NCI-H82 (cell line): ENCODE measurements at regions not wholly inside any gene's neighbourhood (a gene's known extent, or its start where the extent isn't known, plus 50 kb on each side); places are given as distances from the start of the nearest gene placed in this dataset.
"Not testable (repeated sequence)": the region's sequence is repeated elsewhere in the genome, so short reads cannot be mapped to it uniquely, and the experiment has no call there.

Source experiments
- DNase-seq: peaks from one replicate; lab custom pipeline; 2025; lab: John Stamatoyannopoulos, UW

DNA sequence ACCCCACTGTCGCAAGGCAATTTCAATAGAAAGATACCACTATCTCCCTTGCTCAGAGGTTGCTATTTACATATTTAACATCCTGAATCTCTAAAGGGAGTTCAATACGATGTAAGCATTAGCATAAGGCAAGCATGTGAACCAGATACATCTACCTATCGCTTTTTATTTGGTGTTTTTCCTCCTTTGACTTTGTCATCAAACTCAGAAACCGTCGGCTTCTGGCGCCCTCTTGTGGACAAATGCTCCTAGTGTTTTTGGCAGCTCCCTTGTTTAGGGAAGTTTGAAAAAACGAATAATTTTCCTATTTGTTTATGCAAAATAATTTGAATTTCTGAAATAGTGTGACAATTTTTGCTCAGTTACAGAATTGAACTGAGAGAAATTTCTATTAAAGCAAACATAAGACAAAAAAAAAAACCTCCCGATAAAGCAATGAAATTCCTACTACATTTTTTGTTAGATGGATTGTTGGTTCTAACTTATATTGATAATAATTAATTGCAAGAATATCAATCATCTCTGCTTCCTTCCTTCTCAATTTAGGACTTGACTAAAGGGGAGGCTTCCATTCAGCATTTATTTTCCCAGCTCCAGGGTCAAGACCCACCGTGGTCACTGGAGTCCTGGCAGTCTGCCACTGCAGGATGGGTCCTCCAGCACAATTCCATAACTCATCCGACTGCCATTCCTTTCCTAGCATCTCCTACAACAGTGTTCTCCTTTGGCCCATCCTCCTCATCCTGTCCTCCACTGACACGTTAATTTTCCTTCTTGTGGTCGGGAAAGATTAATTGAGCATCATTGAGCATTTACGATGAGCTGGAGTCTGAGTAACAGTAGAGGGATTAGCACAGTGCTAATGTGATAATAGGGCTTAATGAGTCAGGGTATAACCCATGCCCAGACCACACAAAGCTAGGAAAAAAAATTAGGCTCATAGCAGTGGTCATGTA lies 131.8 kb upstream of the CHD1 start:
- peak; percentile 93 for DNase-seq

DNA sequence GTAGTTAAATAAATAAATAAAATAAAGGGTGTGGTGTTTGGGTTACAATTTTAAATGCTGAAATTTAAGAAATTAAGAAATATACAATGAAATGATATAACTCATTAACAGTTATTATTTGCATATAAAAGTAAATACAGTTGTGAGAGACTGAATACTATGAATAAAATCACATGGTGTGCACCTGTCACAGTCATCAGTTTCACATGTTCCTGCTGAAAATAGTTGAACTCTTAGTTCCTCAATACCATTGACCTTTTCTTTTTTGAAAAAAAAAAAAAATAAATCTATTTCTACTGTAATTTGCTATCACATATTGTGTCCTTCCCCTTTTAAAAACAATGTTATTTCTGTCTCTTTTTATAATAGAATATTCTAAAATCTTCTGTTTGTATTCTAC lies 130.9 kb upstream of the CHD1 start:
- DNase-seq: no peak

DNA sequence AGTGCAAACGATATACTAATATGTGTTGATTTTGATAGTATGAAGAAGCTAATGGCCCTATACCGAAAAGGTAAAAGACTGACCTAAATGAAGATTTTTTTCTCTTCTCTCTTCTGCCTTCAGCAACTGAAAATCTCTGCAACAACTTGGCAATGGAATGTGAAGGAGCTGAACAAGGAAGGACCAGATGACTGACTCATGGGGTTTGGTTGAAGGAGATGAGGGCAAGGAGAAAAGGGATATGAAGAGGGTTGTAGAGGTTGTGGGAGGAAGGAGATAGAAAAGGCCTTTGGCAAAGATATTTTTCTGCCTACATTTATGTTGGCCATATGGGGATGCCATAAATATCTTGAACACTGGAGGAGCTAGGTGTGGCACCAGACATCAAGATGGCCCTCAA lies 129.7 kb upstream of the CHD1 start:
- no peak for DNase-seq

DNA sequence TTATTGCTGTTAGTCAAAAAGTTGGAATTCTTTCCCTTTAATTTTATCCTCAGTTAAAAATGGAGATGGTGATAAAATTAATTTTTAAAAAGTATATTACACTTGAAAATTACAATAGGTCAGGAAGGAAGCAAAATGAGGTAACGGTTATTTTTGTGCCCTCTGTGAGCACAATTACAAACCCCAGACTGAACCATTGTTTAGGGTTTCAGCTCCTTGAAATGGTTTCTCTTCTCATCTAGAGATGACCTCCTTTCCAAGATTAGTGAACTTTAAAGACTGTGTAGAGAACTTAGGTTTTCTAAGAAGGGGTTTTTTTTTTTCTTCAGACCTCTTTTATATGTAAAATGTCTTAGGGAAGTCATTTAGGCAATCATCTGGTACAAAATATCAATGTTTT lies 126.2 kb upstream of the CHD1 start:
- DNase-seq: no peak

DNA sequence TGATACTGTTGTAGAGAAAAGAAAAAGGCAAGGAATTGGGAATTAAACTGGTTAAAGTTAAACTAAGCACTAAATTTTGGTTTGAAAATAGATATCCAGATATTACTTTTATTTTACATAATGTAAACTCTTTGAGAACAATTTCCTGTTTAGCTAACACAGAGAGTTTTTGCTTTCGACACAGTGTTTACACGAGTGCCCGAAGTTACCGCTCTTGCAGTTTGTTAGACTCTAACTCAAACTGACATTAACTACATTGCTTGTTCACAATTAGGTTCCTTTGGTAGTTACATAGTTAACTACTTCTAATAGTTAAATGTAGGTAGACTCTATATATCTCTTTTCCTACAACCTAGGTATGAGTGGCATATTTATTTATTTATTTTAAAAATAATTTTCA lies 117.1 kb upstream of the CHD1 start:
- DNase-seq: no peak

DNA sequence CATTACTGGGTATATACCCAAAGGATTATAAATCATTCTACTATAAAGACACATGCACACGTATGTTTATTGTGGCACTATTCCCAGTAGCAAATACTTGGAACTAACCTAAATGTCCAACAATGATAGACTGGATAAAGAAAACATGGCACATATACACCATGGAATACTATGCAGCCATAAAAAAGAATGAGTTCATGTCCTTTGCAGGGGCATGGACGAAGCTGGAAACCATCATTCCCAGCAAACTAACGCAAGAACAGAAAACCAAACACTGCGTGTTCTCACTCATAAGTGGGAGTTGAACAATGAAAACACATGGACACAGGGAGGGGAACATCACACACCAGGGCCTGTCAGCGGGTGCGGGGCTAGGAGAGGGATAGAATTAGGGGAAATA lies 114.5 kb upstream of the CHD1 start:
- DNase-seq: not testable (repeated sequence)

DNA sequence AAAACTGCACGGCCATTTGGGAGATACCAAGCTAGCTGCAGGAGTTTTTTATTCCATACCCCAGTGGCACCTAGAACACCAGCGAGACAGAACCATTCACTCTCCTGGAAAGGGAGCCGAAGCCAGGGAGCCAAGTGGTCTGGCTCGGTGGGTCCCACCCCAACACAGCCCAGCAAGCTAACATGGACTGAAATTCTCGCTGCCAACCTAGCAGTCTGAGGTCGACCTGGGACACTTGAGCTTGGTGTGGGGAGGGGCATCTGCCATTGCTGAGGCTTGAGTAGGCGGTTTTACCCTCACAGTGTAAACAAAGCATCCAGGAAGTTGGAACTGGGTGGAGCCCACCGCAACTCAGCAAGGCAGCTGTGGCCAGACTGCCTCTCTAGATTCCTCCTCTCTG lies 108.9 kb upstream of the CHD1 start:
- DNase-seq: no peak

DNA sequence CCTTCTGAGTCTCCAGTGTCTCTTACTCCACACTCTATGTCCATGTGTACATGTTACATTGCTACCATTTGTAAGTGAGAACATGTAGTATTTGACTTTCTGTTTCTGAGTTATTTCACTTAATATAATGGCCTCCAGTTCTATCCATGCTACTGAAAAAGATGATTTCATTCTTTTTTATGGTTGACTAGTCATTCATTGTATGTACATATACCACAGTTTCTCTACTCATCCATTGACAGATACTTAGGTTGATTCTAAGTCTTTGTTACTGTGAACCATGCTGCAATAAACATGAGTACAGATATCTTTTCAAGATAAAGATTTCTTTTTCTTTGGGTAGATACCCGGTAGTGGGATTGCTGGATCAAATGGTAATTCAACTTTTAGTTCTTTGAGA lies 107.1 kb upstream of the CHD1 start:
- DNase-seq: no peak

DNA sequence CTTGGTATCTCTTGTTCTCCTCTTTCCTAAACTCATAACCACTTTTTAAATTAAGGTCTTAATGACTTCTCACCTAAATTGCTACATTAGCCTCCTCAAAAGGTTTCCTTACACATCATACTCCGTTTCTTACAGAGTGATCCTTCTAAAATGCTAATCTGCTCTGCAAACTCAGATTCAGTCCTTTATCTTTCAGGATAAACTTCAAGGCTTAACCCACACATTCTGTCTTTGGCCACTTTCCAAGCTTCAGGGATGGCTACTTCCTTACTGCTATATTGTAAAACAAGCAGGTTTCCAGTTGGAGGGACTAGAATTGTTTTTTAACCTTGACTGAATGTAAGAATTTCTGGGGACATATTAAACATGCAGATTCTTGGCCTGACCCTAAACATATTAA lies 105.5 kb upstream of the CHD1 start:
- peak; percentile 88 for DNase-seq

DNA sequence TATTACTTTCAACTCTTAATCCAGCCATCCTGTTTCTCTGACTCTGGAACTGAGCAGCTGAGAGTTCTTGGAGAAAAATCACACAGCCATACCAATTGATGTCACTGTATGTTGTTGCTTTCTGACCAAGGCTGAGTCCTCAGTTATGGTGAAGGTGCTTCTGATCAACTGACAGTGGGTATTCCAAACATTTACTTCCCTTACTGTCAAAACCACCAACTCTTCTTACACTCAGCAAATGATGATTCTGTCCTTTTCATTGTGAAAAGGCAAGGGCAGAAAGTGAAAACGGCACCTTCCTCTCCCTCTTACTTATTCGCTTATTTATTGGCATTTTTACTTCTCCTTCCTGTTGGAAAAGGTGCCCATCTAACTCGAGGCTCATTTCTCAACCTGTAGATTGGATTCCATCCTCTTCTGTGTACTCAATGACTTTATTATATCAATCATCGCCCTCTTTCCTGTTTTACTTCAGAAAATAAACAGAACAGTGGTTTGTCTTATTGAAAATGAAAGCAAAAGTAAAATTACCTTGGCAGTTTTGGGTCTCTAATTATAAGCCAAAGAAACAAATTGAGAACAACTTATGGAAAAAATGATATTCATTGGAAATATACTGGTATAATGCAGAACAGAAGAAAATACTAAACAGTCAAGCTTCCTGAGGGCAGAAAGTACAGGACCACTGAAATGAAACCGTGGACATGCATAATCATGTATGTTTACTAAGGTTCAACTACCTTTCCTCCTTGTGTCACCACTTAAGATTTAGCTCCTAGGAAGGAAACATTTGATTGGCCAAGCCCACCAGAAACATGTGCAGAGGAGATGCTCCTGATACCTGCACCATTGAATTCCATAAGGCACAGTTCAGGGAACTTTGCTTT lies 104.5 kb upstream of the CHD1 start:
- no peak for DNase-seq

DNA sequence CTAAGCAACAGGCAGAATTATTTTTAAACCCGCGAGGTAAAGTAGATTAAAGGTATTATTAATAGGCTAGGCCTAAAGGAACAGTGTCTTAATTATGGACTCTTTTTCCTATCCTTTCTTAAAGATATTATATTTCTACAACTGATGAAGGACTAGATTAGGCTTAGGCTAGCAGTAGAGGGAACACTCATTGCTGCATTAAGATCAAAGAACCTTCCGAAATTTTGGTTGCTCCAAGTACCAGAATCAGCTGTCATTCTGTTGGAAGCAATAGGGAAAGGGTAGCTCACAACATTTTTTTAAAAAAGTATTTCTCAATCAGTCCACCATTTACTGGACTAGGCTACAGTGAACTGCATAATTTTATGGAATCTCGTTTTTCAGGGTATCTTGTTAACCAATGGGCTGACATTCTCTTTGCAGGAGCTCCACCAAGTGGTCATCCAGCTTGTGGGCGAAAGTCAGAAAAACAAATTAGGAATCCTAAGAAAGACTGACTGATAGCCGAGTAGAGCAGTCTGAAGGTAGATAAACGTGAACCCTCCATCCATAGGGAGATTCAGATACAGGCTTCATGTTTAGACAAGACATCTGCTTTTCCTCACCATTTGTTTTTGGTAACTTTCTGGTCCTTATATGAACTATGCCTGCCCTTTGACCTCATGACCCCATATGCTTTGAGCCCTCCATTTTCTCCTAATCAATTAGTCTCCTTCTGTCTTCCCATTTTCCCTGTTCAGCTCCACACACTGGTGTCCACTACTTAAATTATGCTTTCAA lies 103.6 kb upstream of the CHD1 start:
- peak; percentile 68 for DNase-seq

DNA sequence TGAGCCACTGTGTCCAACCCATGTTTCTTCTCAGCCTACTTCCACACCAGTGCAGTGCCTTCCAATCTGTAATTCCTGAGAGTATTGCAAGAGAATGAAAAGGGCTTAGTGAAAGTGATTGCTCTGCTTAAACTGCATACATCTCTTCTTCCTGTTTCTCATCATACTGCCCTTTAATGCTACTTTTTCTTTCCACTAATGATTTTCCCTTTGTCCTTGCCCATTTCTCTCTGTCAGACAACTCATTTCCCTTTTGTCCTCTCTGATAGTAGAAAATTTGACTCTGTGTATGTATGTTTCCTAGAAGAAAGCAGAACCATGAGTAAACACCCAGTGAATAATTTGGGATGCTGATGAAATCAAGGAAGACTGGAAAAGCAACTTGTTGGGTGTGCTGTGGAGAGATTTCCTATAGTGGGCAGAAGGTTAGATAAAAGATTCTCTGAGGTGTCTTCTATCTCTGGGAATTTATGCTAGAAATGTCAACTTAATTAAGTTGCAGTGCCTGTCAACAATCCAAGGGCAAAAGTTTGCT lies 102.2 kb upstream of the CHD1 start:
- no peak for DNase-seq

DNA sequence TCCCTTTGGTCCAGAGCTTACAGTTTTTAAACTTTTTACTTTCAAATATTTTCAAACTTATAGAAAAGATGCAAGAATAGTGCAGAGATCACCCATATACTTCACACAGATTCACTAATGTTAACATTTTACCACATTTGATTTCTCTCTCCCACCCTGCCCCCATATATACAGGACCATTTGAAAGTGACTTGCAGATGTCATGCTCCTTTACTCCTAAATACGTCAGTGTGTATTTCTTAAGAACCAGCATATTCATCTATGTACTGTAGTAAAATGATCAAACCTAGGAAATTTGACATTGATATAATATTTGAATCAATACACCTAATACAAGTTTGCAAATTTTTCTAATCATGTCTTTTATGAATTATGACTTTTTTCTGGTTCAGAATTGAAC lies 100.4 kb upstream of the CHD1 start:
- DNase-seq: no peak

DNA sequence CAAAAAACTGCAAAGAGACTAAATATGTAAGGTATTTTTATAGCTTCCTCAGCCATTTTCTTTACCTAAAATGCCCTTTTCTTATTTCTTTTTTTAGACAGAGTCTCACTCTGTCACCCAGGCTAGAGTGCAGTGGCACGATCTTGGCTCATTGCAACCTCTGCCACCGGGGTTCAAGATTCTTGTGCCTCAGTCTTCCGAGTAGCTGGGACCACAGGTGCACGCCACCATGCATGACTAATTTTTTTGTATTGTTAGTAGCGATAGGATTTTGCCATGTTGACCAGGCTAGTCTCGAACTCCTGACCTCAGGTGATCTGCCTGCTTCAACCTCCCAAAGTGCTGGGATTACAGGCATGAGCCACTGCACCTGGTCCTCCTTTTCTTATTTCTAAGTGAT lies 99.4 kb upstream of the CHD1 start:
- not testable (repeated sequence) for DNase-seq

DNA sequence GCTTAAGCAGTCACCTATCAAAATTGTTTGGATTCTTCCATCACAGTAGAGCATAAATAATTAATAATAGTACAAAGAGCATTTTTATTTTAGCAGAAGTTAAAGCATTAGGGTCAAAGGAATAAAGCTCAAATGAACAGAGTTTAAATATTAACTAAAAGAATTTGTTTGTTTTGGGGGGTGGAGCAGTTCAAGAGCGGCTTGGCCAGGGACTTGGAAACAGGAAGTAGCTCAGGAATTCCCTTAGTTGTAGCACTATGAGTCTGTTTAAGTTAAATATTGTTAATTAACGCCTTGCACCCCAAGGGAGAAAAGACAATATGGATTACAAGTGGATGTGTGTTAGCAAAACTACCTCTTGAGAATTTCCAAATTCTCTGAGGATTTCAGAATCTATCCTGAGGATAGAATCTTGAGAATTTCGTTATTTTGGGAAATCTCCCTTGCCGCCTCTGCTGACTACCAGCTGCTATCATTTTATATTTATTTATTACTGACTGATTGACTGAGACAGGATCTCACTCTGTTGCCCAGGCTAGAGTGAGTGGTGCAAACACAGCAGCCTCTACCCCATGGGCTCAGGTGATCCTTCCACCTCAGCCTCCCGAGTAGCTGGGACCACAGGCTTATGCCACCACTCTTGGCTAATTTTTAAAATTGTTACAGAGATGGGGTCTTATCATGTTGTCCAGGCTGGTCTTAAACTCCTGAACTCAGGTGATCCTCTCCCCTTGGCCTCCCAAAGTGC lies 96.7 kb upstream of the CHD1 start:
- DNase-seq: no peak

DNA sequence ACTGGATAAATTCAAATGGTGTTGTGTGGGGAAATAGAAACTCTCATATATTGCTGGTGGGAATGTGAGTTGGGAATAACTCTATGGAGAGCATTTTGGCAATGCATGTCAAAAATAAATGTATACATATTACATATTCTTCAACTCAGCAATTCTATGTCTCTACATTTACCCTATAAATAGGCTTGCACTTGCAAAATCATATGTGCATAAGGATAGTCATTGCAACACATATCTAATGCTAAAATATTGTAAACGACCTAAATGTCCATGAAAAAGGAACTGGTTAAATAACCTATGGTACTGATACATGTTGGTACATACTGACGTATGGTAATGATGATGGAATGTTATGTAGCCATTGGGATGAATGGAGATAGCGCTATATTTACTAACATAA lies 94.5 kb upstream of the CHD1 start:
- no peak for DNase-seq

DNA sequence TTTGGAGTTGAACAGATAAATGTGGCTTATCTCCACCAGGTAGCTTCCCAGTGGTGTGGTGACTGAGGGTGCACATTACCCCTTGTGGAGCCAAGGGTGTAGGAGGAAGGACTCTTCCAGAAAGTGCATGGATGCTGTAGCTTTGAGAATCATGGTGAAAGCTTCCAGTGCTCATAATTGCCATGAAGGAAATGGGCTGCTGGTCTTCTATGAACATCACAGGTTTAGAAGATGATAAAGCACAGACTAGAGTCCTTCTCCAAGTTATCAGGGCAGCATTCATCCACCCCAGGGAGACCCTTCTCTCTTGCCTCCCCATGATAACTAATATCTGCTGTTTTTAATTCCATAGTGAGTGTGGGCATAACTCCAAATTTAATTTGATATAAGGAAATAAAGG lies 93.4 kb upstream of the CHD1 start:
- DNase-seq: peak; percentile 42

DNA sequence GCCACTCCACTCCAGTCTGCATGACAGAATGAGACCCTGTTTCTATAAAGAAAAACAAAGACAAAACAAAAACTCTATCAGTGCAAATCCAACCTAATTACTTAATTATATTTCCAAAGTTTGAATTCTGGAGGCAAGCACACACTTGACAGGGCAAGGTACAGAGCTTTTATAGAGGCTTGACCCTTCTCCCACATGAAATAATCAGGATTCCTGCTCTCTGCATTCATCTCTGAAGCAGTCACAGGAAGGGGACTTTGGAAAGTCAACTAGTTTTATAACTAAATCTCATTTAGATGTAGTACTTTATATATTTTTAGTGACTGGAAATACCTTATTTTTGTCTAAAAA lies 91.9 kb upstream of the CHD1 start:
- no peak for DNase-seq

DNA sequence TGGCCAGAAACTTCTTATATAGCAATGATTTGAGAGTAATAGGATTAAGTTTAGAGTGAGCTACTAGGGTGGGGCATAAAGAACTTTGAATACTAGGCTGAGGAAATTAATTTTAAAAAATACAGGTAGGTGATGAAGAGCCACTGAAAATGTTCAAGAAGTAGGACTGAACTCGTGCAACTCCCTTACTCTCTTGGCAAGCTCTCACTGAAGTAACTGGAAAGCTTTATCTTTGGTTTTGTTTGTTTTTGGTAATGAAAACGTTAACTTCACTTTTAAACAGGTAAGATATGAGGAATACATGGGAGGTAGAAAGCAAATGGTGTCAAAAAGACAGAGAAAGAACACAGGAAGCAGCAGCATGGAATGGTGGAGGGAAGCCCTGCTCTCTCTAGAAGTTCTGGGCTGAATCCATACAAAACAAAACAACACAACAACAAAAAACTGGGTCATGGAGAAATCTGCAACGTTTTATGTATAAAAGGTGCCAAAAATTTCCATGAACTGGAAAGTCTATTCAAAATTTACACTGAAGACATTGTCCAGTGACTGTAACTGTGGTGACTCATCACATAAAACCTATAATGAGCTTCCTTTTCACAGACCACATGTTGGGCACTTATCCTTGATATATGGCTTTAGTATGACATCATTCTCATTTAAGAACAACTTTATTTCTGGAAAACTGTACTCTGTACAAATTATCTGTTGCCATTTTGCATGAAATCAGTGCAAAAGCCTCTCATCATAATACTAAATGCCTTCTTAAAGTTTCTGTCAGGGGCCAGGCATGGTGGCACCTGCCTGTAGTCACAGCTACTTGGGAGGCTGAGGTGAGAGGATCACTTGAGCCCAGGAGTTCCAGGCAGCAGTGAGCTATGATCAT lies 91.2 kb upstream of the CHD1 start:
- peak; percentile 55 for DNase-seq

DNA sequence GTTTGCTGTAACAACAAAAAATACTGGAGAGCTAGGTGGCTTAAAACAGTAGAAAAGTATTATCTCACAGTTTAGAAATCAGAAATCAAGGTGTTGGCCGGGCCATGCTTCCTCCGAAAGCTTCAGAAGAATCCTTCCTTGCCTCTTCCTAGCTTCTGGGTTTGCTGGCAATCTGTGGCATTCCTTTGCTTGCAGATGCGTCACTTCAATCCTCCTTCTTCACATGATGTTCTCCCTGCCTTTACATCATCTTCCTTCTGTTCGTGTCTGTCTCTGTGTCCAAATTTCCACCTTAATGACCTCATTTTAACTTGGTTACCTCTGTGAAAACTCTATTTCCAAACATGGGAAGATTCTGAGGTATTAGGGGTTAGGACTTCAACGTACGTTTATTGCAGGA lies 90.4 kb upstream of the CHD1 start:
- no peak for DNase-seq
